Esophagus muscularis mucosa (tissue), 4 donors: ENCODE measurements at regions not wholly inside any gene's neighbourhood (a gene's known extent, or its start where the extent isn't known, plus 50 kb on each side); places are given as distances from the start of the nearest gene placed in this dataset.

Experiments used
- DNase-seq: peaks from one replicate; pipeline ENCODE4 v3.0.0-alpha.2; 2017; ENCODE audit errors: extremely low spot score
- H3K27ac ChIP-seq, 4 donors: fragments of 200-600 bp; sonication (generic); replicated peaks in 1 of 4; 1 replicate in 3 of 4; 2 replicates in 1 of 4; pipeline ENCODE4 v1.5.1; 2016 to 2019; ENCODE audit warnings: mild to moderate bottlenecking in 1 of 4
- H3K27me3 ChIP-seq, 4 donors: fragments of 200-600 bp; sonication (generic); one replicate each; pipeline versions ENCODE4 v1.5.1 to v1.6.0; 2016 to 2019
- H3K36me3 ChIP-seq, 4 donors: fragments of 200-600 bp; sonication (generic); one replicate each; pipeline ENCODE4 v1.5.1; 2016 to 2019
- H3K4me1 ChIP-seq, 4 donors: fragments of 200-600 bp; sonication (generic); one replicate each; pipeline ENCODE4 v1.5.1; 2016 to 2019
- H3K4me3 ChIP-seq, 4 donors: fragments of 200-600 bp; sonication (generic); 1 replicate in 2 of 4; 2 replicates in 2 of 4; pipeline ENCODE4 v1.5.1; 2016 to 2019; ENCODE audit warnings: mild to moderate bottlenecking in 4 of 4, moderate library complexity in 1 of 4
- H3K9me3 ChIP-seq, 4 donors: fragments of 200-600 bp; sonication (generic); 1 replicate in 3 of 4; 2 replicates in 1 of 4; pipeline ENCODE4 v1.5.1; 2016 to 2019
- CTCF ChIP-seq, 3 experiments: fragments of 200-600 bp in 2 of 3; fragments of 450-650 bp in 1 of 3; sonication (generic) in 2 of 3; IDR thresholded peaks; one replicate each; pipeline ENCODE4 v1.5.1; 2017 to 2019; ENCODE audit warnings: antibody characterized with exemption in 3 of 3, mild to moderate bottlenecking in 2 of 3, moderate library complexity in 1 of 3
- EP300 ChIP-seq: sonication (generic); formaldehyde crosslinking; IDR thresholded peaks from one replicate; pipeline ENCODE4 v1.6.1; 2017; ENCODE audit warnings: antibody characterized with exemption
- POLR2A ChIP-seq: fragments of 450-650 bp; IDR thresholded peaks from one replicate; pipeline ENCODE4 v1.6.1; 2017; ENCODE audit warnings: antibody characterized with exemption, moderate library complexity, mild to moderate bottlenecking, low read depth
- POLR2AphosphoS5 ChIP-seq, 2 donors: sonication (generic); formaldehyde crosslinking; IDR thresholded peaks; one replicate each; pipeline ENCODE4 v1.6.1; 2017; ENCODE audit warnings: antibody characterized with exemption in 2 of 2
- WGBS: methylation state at CpG from one replicate; pipeline ENCODE4 v1.1.5; 2018; 5-methylcytosine and 5-hydroxymethylcytosine counted together
- intact Hi-C: fragments of 100-400 bp; cut with DNase I; formaldehyde crosslinking; loops from one replicate; pipeline ENCODE4 v1.15.1; 2023

GRCh38 chr2:74083750-74084149, 64.0 kb downstream of the BOLA3 start:
- intact Hi-C loops = loop anchor here (5.0 kb wide), 1 partner anchor 36 kb away; no protein-coding TSS in a partner anchor
- TF ChIP-seq POLR2A (no peak), POLR2AphosphoS5 (IDR thresholded peaks at IDR 0.05) (no peak), CTCF (IDR thresholded peaks at IDR 0.05) (no peak), EP300 (no peak)
- 92% methylated on average over 11 of the region's 11 CpGs for WGBS
- peaks cover 5 to 54% (median 24%) of the 10 kb centered on the region in 4 donors for H3K36me3 ChIP-seq
- peaks cover 0 to 19% (median 11%) of the 10 kb centered on the region in 4 donors for H3K4me1 ChIP-seq
- no peaks in the 10 kb centered on the region for H3K9me3 ChIP-seq
- DNase-seq = no peak
- no peak overlapping the region for H3K27ac ChIP-seq
- H3K27me3 ChIP-seq = no peaks in the 10 kb centered on the region
- H3K4me3 ChIP-seq = no peak overlapping the region
